ENCODE measurements at regions not wholly inside any gene's neighbourhood (a gene's known extent, or its start where the extent isn't known, plus 50 kb on each side); places are given as distances from the start of the nearest gene placed in this dataset.

GRCh38 chr2:128368437-128369107 lies 49.9 kb upstream of the HS6ST1 start:
- no peak for DNase-seq (ENCODE audit: low spot score)

DNA sequence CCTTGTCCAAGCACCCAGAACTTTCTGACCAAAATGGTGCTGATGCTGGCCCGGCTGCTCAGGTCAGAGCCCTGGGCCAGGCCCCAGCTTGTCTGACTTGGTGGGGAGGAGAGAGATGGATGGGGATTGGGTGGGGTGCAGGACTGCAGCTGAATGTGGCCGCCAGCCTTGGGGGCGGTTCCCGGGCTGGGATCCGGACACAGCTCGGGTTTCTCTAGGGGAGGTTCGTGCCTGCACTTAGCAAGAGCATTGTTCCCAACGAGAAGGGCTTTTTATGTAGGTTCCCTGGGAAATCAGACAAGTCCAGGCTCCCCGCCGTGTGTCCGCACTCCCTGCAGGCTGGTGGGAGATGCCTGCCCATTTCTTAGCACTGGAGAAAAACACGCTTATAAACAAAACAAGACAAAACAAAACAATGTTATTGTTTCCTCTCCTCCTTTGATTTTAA lies 50.5 kb upstream of the HS6ST1 start:
- no peak for DNase-seq (ENCODE audit: low spot score)

- DNase-seq (ENCODE audit: low spot score): no peak
Observed at GRCh38 chr2:128369602-128370467, 51.2 kb upstream of the HS6ST1 start.

GRCh38 chr2:128370468-128371247 lies 52.0 kb upstream of the HS6ST1 start:
- DNase-seq (ENCODE audit: low spot score): no peak

- no peak for DNase-seq (ENCODE audit: low spot score)
Observed at GRCh38 chr2:128371248-128371630, 52.6 kb upstream of the HS6ST1 start.

GRCh38 chr2:128371648-128372345 lies 53.1 kb upstream of the HS6ST1 start:
- no peak for DNase-seq (ENCODE audit: low spot score)

- DNase-seq (ENCODE audit: low spot score): no peak
Observed at GRCh38 chr2:128372621-128373341, 54.1 kb upstream of the HS6ST1 start.

DNA sequence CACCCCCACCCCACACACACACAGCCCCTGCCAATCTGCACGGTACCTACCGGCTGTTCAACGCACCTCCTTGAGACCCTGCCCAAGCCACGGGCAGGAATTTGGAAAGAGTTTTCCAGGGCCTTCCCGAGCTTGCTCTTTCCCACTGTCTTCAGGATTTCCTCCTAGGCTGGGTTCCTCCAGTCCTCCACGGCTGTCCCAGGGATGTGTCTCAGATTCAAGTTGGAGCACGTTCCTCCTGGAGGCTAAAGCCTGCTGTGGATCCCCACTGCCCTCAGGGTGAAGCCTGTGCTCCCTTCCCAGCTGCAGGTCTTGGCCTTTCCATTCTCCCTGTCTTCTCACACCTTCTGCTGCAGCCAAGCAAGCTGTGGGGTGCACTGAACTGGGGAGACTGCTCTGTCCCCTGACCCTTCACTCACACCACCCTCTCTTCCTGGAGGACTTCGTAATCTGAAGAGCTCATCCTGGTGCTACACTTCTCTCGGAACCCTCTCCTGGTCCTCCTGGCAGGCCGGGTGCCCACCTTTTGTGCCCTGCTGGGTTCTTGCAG lies 54.9 kb upstream of the HS6ST1 start:
- no peak for DNase-seq (ENCODE audit: low spot score)

DNA sequence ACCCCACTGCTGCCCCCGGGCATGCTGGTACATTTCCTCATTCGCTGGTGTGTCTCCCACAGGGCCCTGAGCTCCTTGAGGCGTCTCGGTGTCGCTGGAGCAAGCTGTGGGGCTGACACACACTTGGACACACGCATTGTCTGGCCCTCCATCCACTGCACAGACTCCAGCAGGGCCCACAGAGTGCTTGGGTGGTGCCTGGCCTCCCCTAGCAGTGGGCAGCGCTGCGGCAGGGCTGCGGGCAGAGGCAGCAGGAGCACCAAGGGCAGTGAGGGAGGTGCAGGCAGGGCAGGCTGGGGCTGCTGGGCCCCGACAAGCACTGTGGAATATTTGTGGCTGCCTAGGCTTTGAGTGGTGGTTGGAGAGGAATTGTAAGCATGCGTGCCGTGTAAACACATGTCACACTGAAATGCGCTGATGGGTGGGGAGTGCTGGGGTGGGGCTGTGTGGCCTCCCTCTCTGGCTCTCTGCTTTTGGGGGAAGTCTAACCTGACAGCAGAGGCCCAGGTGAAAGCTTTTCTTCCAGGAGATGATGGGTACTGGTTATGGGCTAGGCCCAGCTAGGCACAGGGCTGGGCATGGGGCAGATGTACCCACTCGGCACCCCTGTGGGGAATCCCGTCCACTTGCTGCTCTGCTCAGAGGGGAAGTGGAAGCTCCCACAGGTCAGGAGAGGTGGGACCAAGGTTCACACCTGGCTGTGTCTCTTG lies 55.5 kb upstream of the HS6ST1 start:
- DNase-seq (ENCODE audit: low spot score): no peak

DNA sequence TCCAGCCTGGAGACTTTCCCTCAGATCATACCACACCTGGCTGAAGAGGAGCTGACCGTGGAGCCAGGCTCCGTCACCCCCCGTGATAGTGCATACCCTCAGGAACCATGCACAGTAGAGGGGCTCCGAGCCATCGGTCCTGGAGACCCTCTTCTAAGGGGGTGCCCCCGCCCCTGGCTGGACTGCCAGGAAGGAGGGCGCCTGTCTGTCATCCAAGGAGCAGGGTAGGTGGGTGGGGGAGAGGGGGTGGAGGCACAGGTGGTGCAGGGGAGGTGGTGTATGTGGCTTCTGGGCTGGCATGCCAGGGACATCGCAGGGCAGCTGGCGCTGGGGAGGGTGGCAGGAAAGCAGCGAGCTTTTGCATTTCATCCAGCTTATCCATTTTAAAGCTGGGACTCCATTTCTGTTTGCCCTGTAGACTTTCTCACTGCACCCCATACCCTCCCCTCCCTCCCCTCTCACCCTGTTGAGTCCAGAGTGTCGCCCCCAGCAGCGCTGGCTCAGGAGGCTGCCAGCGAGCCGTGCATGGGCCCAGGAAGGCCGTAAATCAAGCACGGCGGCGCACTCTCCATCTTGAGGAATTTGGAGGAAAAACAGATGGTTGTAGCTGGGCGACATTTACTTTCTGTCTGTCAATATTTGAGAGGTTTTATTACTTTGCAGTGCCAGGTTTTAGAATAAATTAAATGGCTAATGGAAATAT lies 56.2 kb upstream of the HS6ST1 start:
- no peak for DNase-seq (ENCODE audit: low spot score)

DNA sequence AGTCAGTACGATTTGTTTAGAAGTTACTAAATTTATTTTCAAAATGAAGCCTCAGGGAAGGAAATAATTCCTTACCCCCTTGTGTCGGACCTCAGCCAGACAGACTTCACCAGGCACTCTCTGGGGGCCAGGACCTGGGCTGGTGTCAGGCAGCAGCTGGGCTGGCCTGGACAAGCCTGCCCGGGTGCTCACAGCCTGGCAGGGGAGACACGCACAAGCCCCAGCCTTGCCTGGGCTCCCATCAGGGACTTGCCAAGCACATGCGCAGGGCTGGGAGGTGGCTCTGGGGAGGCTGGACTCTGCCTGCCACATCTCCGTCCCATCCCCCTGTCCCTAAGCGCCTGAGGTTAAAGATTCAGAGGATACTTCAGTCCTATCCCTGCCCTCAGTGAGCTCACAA lies 56.8 kb upstream of the HS6ST1 start:
- no peak for DNase-seq (ENCODE audit: low spot score)

- DNase-seq (ENCODE audit: low spot score): no peak
Observed at GRCh38 chr2:128376241-128377041, 57.8 kb upstream of the HS6ST1 start.

GRCh38 chr2:128377071-128377910 lies 58.6 kb upstream of the HS6ST1 start:
- DNase-seq (ENCODE audit: low spot score): no peak

DNA sequence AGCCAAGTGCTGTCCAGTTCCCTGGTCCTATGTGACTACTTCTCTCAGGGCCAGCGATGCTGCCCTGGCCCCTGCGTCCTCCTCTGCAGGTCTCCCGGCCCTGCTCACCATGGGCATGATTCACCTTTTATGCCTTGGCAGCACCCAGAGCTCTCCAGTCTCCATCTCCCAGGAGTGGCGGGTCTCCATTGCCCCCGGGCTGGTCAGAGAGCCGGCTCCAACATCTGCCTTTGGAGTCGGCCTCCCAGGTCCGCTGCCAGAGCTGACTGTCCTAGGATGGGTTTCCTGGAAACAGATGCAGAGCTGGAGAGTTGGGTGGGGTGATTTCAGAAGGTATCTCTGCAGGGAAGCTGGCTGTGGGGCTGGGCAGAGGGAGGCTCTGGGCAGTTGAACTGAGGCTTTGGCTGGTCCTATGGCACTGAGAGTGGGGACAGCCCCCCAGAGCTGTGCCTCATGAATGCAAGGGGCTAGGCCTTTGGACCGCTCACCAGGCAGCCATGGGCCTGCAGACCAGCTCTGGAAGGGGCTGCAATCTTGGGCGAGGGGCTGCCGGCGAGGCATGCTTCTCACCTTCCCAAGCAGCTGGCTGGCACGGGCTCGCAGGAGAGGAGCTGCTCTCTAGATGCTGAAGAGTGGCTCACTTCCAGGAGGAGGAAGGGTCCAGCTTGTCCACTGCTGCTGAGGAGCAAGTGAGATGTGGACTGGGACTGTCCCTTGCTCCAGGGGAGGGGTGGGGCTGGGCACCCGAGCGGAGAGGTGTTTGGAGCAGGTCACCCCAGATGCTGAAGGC lies 59.8 kb upstream of the HS6ST1 start:
- no peak for DNase-seq (ENCODE audit: low spot score)

DNA sequence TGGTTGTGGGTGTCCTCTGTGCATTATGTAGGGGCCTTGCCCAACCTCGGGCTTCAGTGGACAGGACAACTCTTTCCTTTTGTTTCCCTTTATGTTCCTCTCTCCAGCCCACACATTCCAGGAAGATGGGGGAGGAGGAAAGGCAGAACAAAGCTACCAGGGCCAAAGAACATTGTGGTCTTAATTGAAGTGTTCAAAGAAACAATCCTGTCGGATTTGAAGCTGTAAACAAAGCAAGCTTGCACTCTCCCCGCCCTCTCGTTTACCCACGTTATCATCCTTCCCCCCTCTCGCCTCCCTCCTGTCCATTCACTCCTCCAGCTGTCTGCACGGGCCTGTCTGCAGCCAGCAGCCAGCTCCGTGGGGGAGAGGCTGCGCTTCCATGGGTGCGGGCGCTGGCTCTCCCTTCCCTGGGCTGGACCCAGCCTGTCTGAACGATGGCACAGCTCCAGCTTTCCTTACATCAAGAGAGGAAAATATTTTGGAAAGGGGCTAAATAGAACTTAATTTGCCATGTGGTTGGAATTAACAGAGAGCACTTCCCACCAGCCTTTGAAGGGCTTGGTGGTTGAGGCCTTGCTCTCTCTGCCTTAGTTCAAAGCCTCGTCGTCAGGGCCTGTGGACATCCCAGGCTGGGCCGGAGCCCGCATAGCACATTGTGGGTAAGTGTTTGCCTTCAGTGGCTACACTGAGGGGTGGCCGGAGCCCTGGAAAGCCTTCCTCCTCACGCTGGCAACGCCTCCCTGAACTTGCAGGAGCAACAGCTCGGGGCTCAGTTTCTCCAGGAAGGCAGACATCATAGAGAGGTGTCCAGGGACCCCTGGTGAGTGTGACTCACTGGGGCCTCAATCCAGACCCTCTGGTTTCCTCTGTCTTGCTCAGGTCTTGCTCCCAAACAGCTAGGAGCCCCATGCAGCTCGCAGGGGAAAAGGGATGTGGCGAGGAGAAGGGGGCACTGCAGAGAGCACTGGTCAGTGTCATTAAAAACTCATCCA lies 60.6 kb upstream of the HS6ST1 start:
- no peak for DNase-seq (ENCODE audit: low spot score)
